K562 (cell line): ENCODE measurements at regions not wholly inside any gene's neighbourhood (a gene's known extent, or its start where the extent isn't known, plus 50 kb on each side); places are given as distances from the start of the nearest gene placed in this dataset.

Experiments
- ARID1B ChIP-seq: fragments of 450-650 bp; IDR thresholded peaks from 2 replicates; pipeline ENCODE4 v1.6.1; 2016; ENCODE audit warnings: antibody characterized with exemption, mild to moderate bottlenecking, inconsistent platforms
- MNT ChIP-seq, 2 experiments: fragments of 450-650 bp; conservative IDR thresholded peaks; 2 replicates each; pipeline ENCODE4 v1.6.1; 2017; ENCODE audit warnings: mild to moderate bottlenecking in 2 of 2, moderate library complexity in 2 of 2
- NBN ChIP-seq: fragments of 450-650 bp; IDR thresholded peaks from 2 replicates; pipeline ENCODE4 v1.6.1; 2016; ENCODE audit warnings: low read depth, mild to moderate bottlenecking
- RAD21 ChIP-seq, 2 experiments: fragments of 250-450 bp in 1 of 2; fragments of 450-650 bp in 1 of 2; sonication (Bioruptor Pico) in 1 of 2; formaldehyde crosslinking in 1 of 2; IDR thresholded peaks in 1 of 2; conservative IDR thresholded peaks in 1 of 2; 2 replicates each; pipeline versions ENCODE4 v1.4.0 to v1.8.0; 2020 to 2022; ENCODE audit warnings: mild to moderate bottlenecking in 2 of 2, moderate library complexity in 1 of 2
- TEAD4 ChIP-seq, 2 experiments: sonication (generic) in 1 of 2; formaldehyde crosslinking in 1 of 2; IDR thresholded peaks; 2 replicates each; pipeline versions ENCODE4 v1.6.1 to v1.8.0; 2012 to 2022; ENCODE audit warnings: borderline replicate concordance in 1 of 2, inconsistent platforms in 1 of 2, low read length in 1 of 2, mild to moderate bottlenecking in 1 of 2, missing genetic modification reagents in 1 of 2
- ZNF592 ChIP-seq: fragments of 450-650 bp; IDR thresholded peaks from 2 replicates; pipeline ENCODE4 v1.6.1; 2017; ENCODE audit warnings: antibody characterized with exemption, mild to moderate bottlenecking

- 0 out of 2 replicates have a peak, but pooled peaks have one; percentile 14 for TF ChIP-seq ARID1B
- TF ChIP-seq RAD21 (CRISPR knock-in tag; conservative IDR thresholded peaks at IDR 0.05 in 1 of 2, IDR thresholded peaks at IDR 0.05 in 1 of 2) = peak; percentile 19 to 46; a peak in 2 of 4 replicates
- 0 out of 2 replicates have a peak, but pooled peaks have one; percentile 42 for TF ChIP-seq ZNF592
- TF ChIP-seq MNT (conservative IDR thresholded peaks at IDR 0.05) = 0 out of 4 replicates have a peak, but pooled peaks of 1 of the 2 experiments have one; percentile 17
- 0 out of 2 replicates have a peak, but pooled peaks have one; percentile 52 for TF ChIP-seq NBN
- peak; percentile 43; the same call in 1 of the 2 replicates for TF ChIP-seq TEAD4 (IDR thresholded peaks at IDR 0.05; ENCODE audit: low read length)
- TF ChIP-seq TEAD4 (CRISPR knock-in tag; IDR thresholded peaks at IDR 0.05; ENCODE audit: borderline replicate concordance) = no peak
These were observed 632.7 kb downstream of the NTRK3 start (continued) for GRCh38 chr15:87623832-87624231.
